Peyer's patch (tissue), 4 donors: ENCODE measurements at regions not wholly inside any gene's neighbourhood (a gene's known extent, or its start where the extent isn't known, plus 50 kb on each side); places are given as distances from the start of the nearest gene placed in this dataset.

Experiments used
- CTCF ChIP-seq, 6 experiments: fragments of 450-650 bp in 4 of 6; fragments of 200-600 bp in 2 of 6; sonication (generic) in 1 of 6; IDR thresholded peaks; one replicate each; pipeline ENCODE4 v1.5.1; 2017 to 2019; ENCODE audit warnings: antibody characterized with exemption in 6 of 6, mild to moderate bottlenecking in 3 of 6, moderate library complexity in 1 of 6
- POLR2A ChIP-seq, 2 donors: fragments of 450-650 bp; IDR thresholded peaks; one replicate each; pipeline ENCODE4 v1.5.1; 2017; ENCODE audit warnings: antibody characterized with exemption in 2 of 2, mild to moderate bottlenecking in 2 of 2, moderate library complexity in 2 of 2

DNA sequence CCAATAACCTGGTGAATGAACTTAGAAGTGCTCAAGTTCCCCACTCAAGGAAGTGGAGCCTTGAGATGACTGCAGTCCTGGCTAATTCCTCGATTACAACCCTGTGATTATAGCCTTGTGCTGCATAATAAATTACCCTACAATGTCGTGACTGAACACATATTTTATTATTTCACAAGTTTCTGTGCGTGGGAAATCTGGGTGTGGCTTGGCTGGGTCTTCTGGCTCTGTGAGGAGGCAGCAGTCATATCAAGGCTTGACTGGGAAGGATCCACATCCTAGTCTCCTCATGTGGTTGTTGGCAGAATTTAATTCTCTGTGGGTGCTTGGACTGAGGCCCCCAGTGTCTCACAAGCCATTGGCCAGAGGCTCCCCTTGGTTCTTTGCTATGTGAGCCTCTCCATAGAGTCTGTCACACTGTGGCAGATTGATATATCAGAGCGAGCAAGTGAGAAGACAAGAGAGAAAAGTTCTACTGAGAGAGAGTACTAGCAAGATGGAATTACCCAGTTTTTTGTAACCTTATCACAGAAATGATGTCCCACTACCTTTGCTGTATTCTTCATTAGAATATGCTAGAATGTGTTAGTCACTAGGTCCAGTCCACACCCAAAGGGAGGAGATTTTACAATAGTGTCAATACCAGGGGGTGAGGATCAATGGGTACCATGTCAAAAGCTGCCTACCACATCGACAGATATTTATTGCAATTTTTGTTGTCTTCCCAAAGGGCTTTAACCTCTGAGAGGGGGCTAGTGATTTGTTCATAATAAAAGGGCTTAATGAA is 102.8 kb upstream of the TBC1D5 start:
- no peak for TF ChIP-seq CTCF (IDR thresholded peaks at IDR 0.05)
- TF ChIP-seq POLR2A (IDR thresholded peaks at IDR 0.05), result no peak
